ENCODE measurements at regions not wholly inside any gene's neighbourhood (a gene's known extent, or its start where the extent isn't known, plus 50 kb on each side); places are given as distances from the start of the nearest gene placed in this dataset.

GRCh38 chr18:45304558-45304957, 310.7 kb upstream of the SLC14A2 start:
- H3K4me3 Mint-ChIP-seq: no peak overlapping the region
- H3K27ac Mint-ChIP-seq: no peak overlapping the region
- H3K9me3 Mint-ChIP-seq: no peaks in the 10 kb centered on the region
- intact Hi-C loops (cut with micrococcal nuclease): no loop called here
- H3K4me1 Mint-ChIP-seq (ENCODE audit: low read depth): no peaks in the 10 kb centered on the region
- no peaks in the 10 kb centered on the region for H3K36me3 Mint-ChIP-seq (ENCODE audit: low read depth)
- H3K27me3 Mint-ChIP-seq: no peaks in the 10 kb centered on the region

DNA sequence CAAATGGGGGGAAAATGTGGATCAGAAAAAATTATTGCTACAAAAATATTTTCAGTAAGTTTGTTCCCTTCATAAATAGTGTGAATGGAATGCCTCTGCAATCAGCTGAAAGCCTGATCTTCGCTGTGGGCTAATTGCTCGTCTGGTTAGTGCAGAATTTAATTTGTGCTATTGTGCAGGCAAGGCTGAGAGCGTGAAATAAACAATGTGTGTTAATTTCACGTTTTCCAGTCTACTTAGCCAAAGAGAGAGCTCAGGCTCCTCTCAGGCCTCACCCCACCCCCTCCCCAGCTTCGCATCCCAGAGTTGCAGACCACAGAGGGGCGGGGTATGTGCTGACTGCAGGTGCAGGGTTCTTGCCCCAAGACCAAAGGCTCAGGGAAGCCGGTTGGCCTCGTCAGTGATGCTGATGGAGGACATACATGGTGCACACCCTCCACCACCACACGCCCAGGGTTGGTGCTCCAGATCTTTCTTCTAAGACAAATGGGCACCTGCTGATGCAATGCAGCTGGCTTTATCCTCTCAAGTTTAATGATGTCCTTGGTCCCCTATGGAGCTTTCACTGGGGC, 302.6 kb upstream of the SLC14A2 start:
- Mint-ChIP-seq H3K4me1 (ENCODE audit: low read depth) (no peaks in the 10 kb centered on the region), H3K4me3 (no peak overlapping the region), H3K27ac (no peak overlapping the region), H3K9me3 (no peaks in the 10 kb centered on the region), H3K27me3 (no peaks in the 10 kb centered on the region), H3K36me3 (ENCODE audit: low read depth) (no peaks in the 10 kb centered on the region)
- intact Hi-C loops (cut with micrococcal nuclease): no loop called here

GRCh38 chr18:45316127-45316526, 299.1 kb upstream of the SLC14A2 start:
- H3K27ac Mint-ChIP-seq: no peak overlapping the region
- no peaks in the 10 kb centered on the region for H3K27me3 Mint-ChIP-seq
- no peaks in the 10 kb centered on the region for H3K36me3 Mint-ChIP-seq (ENCODE audit: low read depth)
- H3K4me3 Mint-ChIP-seq: no peak overlapping the region
- H3K4me1 Mint-ChIP-seq (ENCODE audit: low read depth): no peaks in the 10 kb centered on the region
- no peaks in the 10 kb centered on the region for H3K9me3 Mint-ChIP-seq
- intact Hi-C loops (cut with micrococcal nuclease): no loop called here

- intact Hi-C loops (cut with micrococcal nuclease): no loop called here
- no peaks in the 10 kb centered on the region for H3K27me3 Mint-ChIP-seq
- no peaks in the 10 kb centered on the region for H3K36me3 Mint-ChIP-seq (ENCODE audit: low read depth)
- no peaks in the 10 kb centered on the region for H3K4me1 Mint-ChIP-seq (ENCODE audit: low read depth)
- no peak overlapping the region for H3K27ac Mint-ChIP-seq
- H3K9me3 Mint-ChIP-seq: no peaks in the 10 kb centered on the region
- no peak overlapping the region for H3K4me3 Mint-ChIP-seq
These were observed 297.2 kb upstream of the SLC14A2 start for GRCh38 chr18:45317948-45318640.

- H3K36me3 Mint-ChIP-seq (ENCODE audit: low read depth): no peaks in the 10 kb centered on the region
- no peaks in the 10 kb centered on the region for H3K27me3 Mint-ChIP-seq
- H3K27ac Mint-ChIP-seq: no peak overlapping the region
- no peaks in the 10 kb centered on the region for H3K4me1 Mint-ChIP-seq (ENCODE audit: low read depth)
- H3K9me3 Mint-ChIP-seq: no peaks in the 10 kb centered on the region
- intact Hi-C loops (cut with micrococcal nuclease): no loop called here
- H3K4me3 Mint-ChIP-seq: no peak overlapping the region
These were observed 294.6 kb upstream of the SLC14A2 start for GRCh38 chr18:45320724-45321123.

DNA sequence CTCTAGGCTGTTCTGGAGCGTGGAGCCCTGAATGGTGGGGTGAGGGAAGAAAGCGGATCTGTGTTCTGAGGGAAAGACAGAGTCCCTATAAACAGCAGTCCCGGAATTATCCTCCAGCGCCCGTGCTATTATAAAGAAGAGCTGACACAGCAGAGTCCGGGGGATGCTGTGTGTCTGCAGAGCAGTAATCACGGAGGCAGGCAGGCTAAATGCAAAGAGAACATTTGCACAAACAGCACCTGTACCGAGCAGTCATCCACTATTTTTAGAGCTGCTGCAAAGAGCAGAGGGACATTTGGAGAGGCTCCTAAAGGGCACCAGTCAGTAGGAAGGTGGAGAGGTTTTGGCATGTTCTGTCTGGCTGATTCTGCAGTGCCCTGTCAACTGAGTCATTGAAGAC, 293.8 kb upstream of the SLC14A2 start:
- Mint-ChIP-seq H3K4me1 (ENCODE audit: low read depth) (no peaks in the 10 kb centered on the region), H3K4me3 (no peak overlapping the region), H3K27ac (no peak overlapping the region), H3K27me3 (no peaks in the 10 kb centered on the region), H3K9me3 (no peaks in the 10 kb centered on the region), H3K36me3 (ENCODE audit: low read depth) (no peaks in the 10 kb centered on the region)
- intact Hi-C loops (cut with micrococcal nuclease): no loop called here

DNA sequence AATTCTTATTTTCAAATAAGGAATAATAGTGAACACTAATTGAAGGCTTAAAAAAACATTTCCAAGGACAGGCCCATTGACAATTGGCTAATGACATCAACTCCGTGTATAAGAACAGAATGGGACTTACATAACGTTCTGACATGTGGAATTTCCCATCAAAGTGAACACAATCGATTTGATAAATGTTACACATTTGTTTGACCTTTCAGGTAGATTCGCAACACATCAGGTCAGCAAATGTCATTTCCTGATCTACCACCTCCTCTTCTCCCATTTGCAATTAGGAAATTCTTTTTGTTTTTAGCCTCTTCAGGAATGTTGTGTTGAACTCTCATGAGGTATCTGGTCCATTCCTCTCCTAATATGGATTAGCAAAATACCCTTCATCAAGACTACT, 292.9 kb upstream of the SLC14A2 start:
- H3K9me3 Mint-ChIP-seq: no peaks in the 10 kb centered on the region
- no peak overlapping the region for H3K27ac Mint-ChIP-seq
- intact Hi-C loops (cut with micrococcal nuclease): no loop called here
- H3K4me1 Mint-ChIP-seq (ENCODE audit: low read depth): no peaks in the 10 kb centered on the region
- no peaks in the 10 kb centered on the region for H3K36me3 Mint-ChIP-seq (ENCODE audit: low read depth)
- H3K27me3 Mint-ChIP-seq: peaks cover under 1% of the 10 kb centered on the region
- H3K4me3 Mint-ChIP-seq: no peak overlapping the region

DNA sequence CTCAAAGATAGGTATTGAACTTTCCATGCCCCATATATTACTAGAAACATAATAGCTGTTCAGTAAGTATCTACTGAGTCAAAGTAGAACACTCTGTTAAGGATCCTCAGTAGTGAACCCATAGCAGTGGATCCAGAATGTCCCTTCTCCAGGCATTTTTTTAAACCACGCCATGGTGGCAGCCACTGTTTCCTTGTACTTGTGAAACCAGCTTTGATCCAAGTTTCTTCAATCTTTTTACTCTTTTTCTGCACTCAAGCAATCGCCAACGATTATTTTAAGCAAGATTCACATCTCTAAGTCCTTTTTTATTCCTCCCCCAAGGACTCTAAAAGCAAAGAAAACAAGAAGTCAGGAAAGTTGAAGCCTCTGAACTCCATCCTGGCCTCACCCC, 291.2 kb upstream of the SLC14A2 start:
- no peaks in the 10 kb centered on the region for H3K36me3 Mint-ChIP-seq (ENCODE audit: low read depth)
- peaks cover 1% of the 10 kb centered on the region for H3K27me3 Mint-ChIP-seq
- intact Hi-C loops (cut with micrococcal nuclease): no loop called here
- no peaks in the 10 kb centered on the region for H3K9me3 Mint-ChIP-seq
- H3K4me1 Mint-ChIP-seq (ENCODE audit: low read depth): no peaks in the 10 kb centered on the region
- H3K4me3 Mint-ChIP-seq: no peak overlapping the region
- H3K27ac Mint-ChIP-seq: no peak overlapping the region

DNA sequence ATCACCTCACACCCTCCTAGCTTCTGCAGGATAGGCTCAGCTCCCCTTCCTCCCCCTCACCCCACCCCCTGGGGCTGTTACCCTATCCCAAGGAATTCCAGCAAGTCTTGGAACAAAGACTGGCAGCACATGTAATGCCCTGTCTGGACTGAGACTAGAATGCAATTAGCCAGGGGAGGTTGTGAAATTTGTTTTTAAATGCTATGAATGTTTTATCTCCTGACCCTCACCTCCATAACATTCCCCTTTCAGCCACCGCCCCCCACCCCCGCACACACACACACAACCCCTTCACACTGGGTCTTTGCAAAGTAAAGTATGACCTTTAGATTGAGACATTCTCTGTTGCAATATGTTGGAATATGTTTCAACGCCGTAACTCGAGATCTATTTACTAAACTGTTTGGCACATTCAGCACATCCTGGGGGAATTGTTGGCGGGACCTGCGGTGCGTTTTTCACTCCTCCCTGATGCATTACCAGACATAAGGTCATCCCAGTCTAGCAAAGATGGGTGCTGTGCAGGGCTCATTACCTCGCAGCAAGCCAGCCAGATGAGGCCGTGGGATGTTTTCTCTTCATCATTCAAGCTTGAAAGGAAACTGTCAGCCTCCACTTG, 290.7 kb upstream of the SLC14A2 start:
- Mint-ChIP-seq H3K36me3 (ENCODE audit: low read depth) (no peaks in the 10 kb centered on the region), H3K9me3 (no peaks in the 10 kb centered on the region), H3K4me3 (no peak overlapping the region), H3K27ac (no peak overlapping the region), H3K4me1 (ENCODE audit: low read depth) (no peaks in the 10 kb centered on the region), H3K27me3 (peaks cover 1% of the 10 kb centered on the region)
- intact Hi-C loops (cut with micrococcal nuclease): no loop called here

DNA sequence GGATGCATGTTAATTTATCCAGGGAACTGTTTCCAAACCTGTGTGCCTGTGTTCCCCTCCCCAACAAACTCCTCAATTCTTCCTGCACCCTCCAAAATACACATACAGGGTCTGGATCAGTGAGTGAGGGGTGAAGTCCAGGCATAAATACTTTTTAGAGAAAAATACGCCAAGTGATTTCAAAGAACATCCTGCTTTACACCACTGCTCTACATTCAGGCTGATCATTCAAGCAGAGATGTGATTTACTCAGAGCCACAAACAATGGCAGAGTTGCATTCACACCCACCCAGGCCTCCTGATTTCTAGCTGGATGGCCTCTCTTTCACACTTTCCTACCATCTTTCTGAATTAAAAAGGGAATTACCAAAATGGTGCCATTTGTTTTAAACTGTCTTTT, 289.5 kb upstream of the SLC14A2 start:
- H3K27me3 Mint-ChIP-seq: peaks cover 1% of the 10 kb centered on the region
- H3K4me1 Mint-ChIP-seq (ENCODE audit: low read depth): no peaks in the 10 kb centered on the region
- no peaks in the 10 kb centered on the region for H3K36me3 Mint-ChIP-seq (ENCODE audit: low read depth)
- H3K27ac Mint-ChIP-seq: no peak overlapping the region
- no peaks in the 10 kb centered on the region for H3K9me3 Mint-ChIP-seq
- no peak overlapping the region for H3K4me3 Mint-ChIP-seq
- intact Hi-C loops (cut with micrococcal nuclease): no loop called here

DNA sequence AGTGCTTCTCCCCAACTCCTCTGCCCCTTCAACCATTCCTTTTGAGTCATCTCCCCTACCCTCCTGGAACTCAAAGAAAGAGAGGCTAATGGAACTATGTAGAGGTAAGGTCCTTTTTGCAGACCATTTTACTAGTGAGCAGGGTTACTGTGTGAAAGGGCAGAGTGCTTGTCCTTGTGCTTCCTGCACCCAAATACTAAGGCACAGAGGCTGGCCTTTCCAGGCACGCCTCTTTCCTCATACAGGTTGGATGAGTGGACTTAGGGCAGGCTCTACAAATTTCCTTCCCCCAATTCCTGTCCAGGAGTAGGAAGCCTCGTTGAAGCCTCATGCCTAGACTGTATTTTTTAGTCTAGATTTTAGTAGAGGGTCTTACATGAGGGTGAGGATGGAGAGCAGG, 288.8 kb upstream of the SLC14A2 start:
- peaks cover 1% of the 10 kb centered on the region for H3K27me3 Mint-ChIP-seq
- H3K27ac Mint-ChIP-seq: no peak overlapping the region
- no peaks in the 10 kb centered on the region for H3K9me3 Mint-ChIP-seq
- no peaks in the 10 kb centered on the region for H3K36me3 Mint-ChIP-seq (ENCODE audit: low read depth)
- H3K4me1 Mint-ChIP-seq (ENCODE audit: low read depth): no peaks in the 10 kb centered on the region
- no peak overlapping the region for H3K4me3 Mint-ChIP-seq
- intact Hi-C loops (cut with micrococcal nuclease): no loop called here

- no peaks in the 10 kb centered on the region for H3K36me3 Mint-ChIP-seq (ENCODE audit: low read depth)
- no peaks in the 10 kb centered on the region for H3K9me3 Mint-ChIP-seq
- H3K27ac Mint-ChIP-seq: no peak overlapping the region
- intact Hi-C loops (cut with micrococcal nuclease): no loop called here
- no peaks in the 10 kb centered on the region for H3K4me1 Mint-ChIP-seq (ENCODE audit: low read depth)
- H3K4me3 Mint-ChIP-seq: no peak overlapping the region
- H3K27me3 Mint-ChIP-seq: peaks cover 1% of the 10 kb centered on the region
These were observed 287.0 kb upstream of the SLC14A2 start for GRCh38 chr18:45328296-45328695.

- H3K4me1 Mint-ChIP-seq (ENCODE audit: low read depth): no peaks in the 10 kb centered on the region
- intact Hi-C loops (cut with micrococcal nuclease): no loop called here
- no peak overlapping the region for H3K27ac Mint-ChIP-seq
- H3K4me3 Mint-ChIP-seq: no peak overlapping the region
- no peaks in the 10 kb centered on the region for H3K9me3 Mint-ChIP-seq
- no peaks in the 10 kb centered on the region for H3K36me3 Mint-ChIP-seq (ENCODE audit: low read depth)
- H3K27me3 Mint-ChIP-seq: peaks cover 1% of the 10 kb centered on the region
These were observed 286.5 kb upstream of the SLC14A2 start for GRCh38 chr18:45328811-45329210.

DNA sequence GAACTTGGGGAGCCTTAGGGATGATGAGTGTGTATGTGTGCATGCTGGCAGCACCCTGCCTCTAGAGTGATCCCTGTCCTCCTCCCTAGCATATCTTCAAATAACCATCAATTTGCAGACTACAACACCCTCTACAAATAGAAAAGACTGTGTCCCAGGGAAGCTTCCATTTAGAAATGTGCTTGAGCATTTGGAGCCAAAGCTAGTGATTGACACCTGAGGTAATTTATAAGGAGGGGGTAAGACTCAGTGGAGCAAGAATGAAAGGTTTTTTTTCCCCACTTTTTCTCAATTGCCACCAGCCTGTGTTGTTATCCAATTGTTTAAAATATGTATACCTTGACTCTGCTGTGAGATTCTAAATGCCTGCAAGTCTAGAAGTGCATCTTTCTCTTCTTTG, 286.0 kb upstream of the SLC14A2 start:
- intact Hi-C loops (cut with micrococcal nuclease): no loop called here

DNA sequence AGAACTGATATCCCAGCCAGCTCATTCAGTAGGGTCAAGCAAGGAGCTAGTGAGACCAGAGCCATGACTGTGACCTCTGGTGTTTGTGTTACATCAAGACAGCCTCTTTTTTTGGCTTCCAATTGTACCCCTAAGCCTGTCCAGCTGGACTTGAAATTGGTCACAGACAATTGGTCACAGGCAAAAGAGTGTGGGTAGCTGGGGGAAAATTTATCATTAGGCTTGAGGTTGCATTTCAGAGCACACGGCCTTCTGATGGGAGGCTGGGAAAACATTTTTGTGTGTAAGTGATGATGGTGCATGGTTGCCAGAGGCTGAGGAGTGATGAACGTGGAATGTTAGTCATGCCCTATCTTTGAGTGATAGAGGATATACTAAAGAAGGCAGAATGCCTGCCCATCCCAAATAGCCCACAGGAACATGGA, 285.1 kb upstream of the SLC14A2 start:
- Mint-ChIP-seq H3K36me3 (ENCODE audit: low read depth) (no peaks in the 10 kb centered on the region), H3K27me3 (peaks cover 3% of the 10 kb centered on the region), H3K4me1 (ENCODE audit: low read depth) (peaks cover 10% of the 10 kb centered on the region), H3K9me3 (no peaks in the 10 kb centered on the region), H3K4me3 (no peak overlapping the region), H3K27ac (no peak overlapping the region)
- intact Hi-C loops (cut with micrococcal nuclease): no loop called here

More for the DNA sequence above, 286.0 kb upstream of the SLC14A2 start:
- Mint-ChIP-seq H3K36me3 (ENCODE audit: low read depth) (no peaks in the 10 kb centered on the region), H3K4me1 (ENCODE audit: low read depth) (peaks cover under 1% of the 10 kb centered on the region), H3K4me3 (no peak overlapping the region), H3K27me3 (peaks cover 1% of the 10 kb centered on the region), H3K9me3 (no peaks in the 10 kb centered on the region), H3K27ac (no peak overlapping the region)

All from dendritic cell treated with granulocyte-macrophage colony-stimulating factor and Interleukin-4, amounts not matched to agents 40 ng/mL and 50 ng/mL, for 4 days (primary cell).